ENCODE measurements at regions not wholly inside any gene's neighbourhood (a gene's known extent, or its start where the extent isn't known, plus 50 kb on each side); places are given as distances from the start of the nearest gene placed in this dataset.

DNA sequence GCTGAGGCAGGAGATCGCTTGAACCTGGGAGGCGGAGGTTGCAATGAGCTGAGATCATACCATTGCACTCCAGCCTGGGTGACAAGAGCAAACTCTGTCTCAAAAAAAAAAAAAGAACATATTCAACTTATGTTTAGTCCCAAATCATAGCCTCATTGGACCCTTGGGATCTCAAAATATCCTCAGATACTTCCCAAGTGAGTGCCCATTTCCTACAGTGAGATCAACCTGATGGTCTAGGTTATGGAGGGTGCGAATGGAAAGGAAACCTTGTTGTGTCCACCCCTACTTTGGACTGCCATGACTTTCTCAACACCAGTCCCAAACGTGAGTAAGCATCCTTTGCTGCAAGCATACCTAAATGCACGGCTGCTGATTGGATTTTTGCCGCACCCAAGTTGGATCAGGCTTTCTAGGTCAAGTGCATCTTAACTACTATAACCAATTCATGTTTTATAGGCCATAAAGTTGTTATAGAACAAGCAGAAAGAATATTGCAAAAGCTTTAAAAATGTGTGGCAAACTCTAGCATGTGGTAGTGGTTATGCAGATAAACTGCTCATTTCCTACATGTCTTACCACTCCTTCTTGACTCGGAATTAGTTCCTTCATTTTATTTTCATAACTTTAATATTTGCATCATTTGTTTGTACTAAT lies 131.2 kb downstream of the PLEKHG1 start:
- Histone ChIP-seq H3K36me3 (ENCODE audit: control insufficient read depth in 5 of 5, insufficient read depth in 5 of 5, low read length in 5 of 5) (peaks cover 0 to 13% (median 9%) of the 10 kb centered on the region in 5 donors), H3K9me3 (ENCODE audit: control insufficient read depth in 5 of 5, low read length in 5 of 5) (no peaks in the 10 kb centered on the region), H3K4me1 (ENCODE audit: control insufficient read depth in 5 of 5, insufficient read depth in 5 of 5, low read length in 5 of 5) (peaks cover 0 to 16% (median 7%) of the 10 kb centered on the region in 5 donors), H3K27ac (ENCODE audit: low read depth, low read length) (no peak overlapping the region), H3K9ac (ENCODE audit: low read length in 5 of 5) (no peak overlapping the region), H3K27me3 (ENCODE audit: control insufficient read depth in 5 of 5, insufficient read depth in 4 of 5, low read length in 5 of 5) (no peaks in the 10 kb centered on the region), H3K4me3 (ENCODE audit: low read depth in 1 of 5, low read length in 5 of 5) (no peak overlapping the region)

DNA sequence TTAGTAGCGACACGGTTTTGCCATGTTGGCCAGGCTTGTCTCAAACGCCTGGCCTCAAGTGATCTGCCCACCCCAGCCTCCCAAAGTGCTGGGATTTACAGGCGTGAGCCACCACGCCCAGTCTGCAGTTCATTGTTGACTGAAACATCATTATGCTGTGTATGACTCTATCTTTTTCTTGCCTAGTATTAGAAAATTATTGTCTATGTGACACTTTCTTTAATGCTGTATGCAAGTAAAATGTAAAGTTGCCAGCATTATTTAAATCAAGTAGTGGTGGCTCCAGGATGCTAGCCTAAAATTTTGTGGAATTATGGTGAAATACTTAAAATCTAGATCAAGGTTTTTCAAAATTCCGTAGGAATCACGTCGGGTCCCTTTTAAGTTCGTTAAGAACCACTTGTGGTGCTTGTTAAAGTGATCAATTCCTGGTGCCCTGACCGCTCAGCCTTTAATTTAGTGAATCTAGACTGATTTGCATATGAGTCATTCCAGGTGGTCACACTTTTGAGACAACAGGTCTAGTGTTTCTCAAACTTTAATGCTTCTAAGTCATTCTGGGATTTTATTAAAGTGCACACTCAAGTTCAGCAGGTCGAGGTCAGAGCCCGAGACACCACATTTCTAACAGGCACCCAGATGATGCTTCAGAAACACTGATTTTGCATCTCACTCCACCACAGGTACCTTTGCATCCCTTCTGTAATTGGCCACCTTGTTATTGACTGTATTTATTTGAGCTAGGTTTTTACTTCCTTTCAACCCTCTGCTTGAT lies 132.6 kb upstream of the MTHFD1L start:
- Histone ChIP-seq H3K4me3 (ENCODE audit: low read depth in 1 of 5, low read length in 5 of 5) (no peak overlapping the region), H3K27me3 (ENCODE audit: control insufficient read depth in 5 of 5, insufficient read depth in 4 of 5, low read length in 5 of 5) (no peaks in the 10 kb centered on the region), H3K27ac (ENCODE audit: low read depth, low read length) (no peak overlapping the region), H3K9ac (ENCODE audit: low read length in 5 of 5) (no peak overlapping the region), H3K36me3 (ENCODE audit: control insufficient read depth in 5 of 5, insufficient read depth in 5 of 5, low read length in 5 of 5) (peaks cover 0 to 13% (median 9%) of the 10 kb centered on the region in 5 donors), H3K9me3 (ENCODE audit: control insufficient read depth in 5 of 5, low read length in 5 of 5) (no peaks in the 10 kb centered on the region), H3K4me1 (ENCODE audit: control insufficient read depth in 5 of 5, insufficient read depth in 5 of 5, low read length in 5 of 5) (peaks cover 0 to 20% (median 10%) of the 10 kb centered on the region in 5 donors)

GRCh38 chr6:150733726-150734125 lies 131.8 kb upstream of the MTHFD1L start:
- Histone ChIP-seq H3K4me3 (ENCODE audit: low read depth in 1 of 5, low read length in 5 of 5) (no peak overlapping the region), H3K9ac (ENCODE audit: low read length in 5 of 5) (no peak overlapping the region), H3K9me3 (ENCODE audit: control insufficient read depth in 5 of 5, low read length in 5 of 5) (no peaks in the 10 kb centered on the region), H3K36me3 (ENCODE audit: control insufficient read depth in 5 of 5, insufficient read depth in 5 of 5, low read length in 5 of 5) (peaks cover 0 to 13% (median 9%) of the 10 kb centered on the region in 5 donors), H3K27ac (ENCODE audit: low read depth, low read length) (no peak overlapping the region), H3K27me3 (ENCODE audit: control insufficient read depth in 5 of 5, insufficient read depth in 4 of 5, low read length in 5 of 5) (no peaks in the 10 kb centered on the region), H3K4me1 (ENCODE audit: control insufficient read depth in 5 of 5, insufficient read depth in 5 of 5, low read length in 5 of 5) (peaks cover 0 to 27% (median 13%) of the 10 kb centered on the region in 5 donors)

DNA sequence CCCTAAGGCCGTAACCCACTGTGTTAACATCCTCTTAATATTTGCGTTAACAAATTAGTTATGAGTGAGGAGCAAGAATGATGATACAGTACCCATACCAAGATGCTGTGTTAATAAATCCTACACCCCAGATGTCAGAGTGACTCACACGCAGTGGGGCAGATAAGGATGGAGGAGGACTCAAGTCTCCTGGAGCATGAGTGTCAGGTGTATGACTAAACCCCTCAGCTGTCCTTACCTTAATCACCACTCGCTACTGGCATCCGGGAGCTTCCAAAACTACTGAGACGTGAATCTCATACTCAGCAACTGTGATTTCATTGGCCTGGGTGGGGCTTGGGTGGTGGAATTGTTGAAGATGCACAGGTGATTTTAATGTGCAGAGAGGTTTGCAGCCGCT lies 131.3 kb upstream of the MTHFD1L start:
- Histone ChIP-seq H3K4me1 (ENCODE audit: control insufficient read depth in 5 of 5, insufficient read depth in 5 of 5, low read length in 5 of 5) (peaks cover 0 to 25% (median 12%) of the 10 kb centered on the region in 5 donors), H3K9me3 (ENCODE audit: control insufficient read depth in 5 of 5, low read length in 5 of 5) (no peaks in the 10 kb centered on the region), H3K27me3 (ENCODE audit: control insufficient read depth in 5 of 5, insufficient read depth in 4 of 5, low read length in 5 of 5) (no peaks in the 10 kb centered on the region), H3K9ac (ENCODE audit: low read length in 5 of 5) (no peak overlapping the region), H3K27ac (ENCODE audit: low read depth, low read length) (no peak overlapping the region), H3K4me3 (ENCODE audit: low read depth in 1 of 5, low read length in 5 of 5) (no peak overlapping the region), H3K36me3 (ENCODE audit: control insufficient read depth in 5 of 5, insufficient read depth in 5 of 5, low read length in 5 of 5) (peaks cover 0 to 13% (median 9%) of the 10 kb centered on the region in 5 donors)

GRCh38 chr6:150735341-150735851 lies 130.1 kb upstream of the MTHFD1L start:
- Histone ChIP-seq H3K4me1 (ENCODE audit: control insufficient read depth in 5 of 5, insufficient read depth in 5 of 5, low read length in 5 of 5) (peaks cover 0 to 18% (median 13%) of the 10 kb centered on the region in 5 donors), H3K36me3 (ENCODE audit: control insufficient read depth in 5 of 5, insufficient read depth in 5 of 5, low read length in 5 of 5) (peaks cover 0 to 13% (median 9%) of the 10 kb centered on the region in 5 donors), H3K9me3 (ENCODE audit: control insufficient read depth in 5 of 5, low read length in 5 of 5) (no peaks in the 10 kb centered on the region), H3K27ac (ENCODE audit: low read depth, low read length) (no peak overlapping the region), H3K4me3 (ENCODE audit: low read depth in 1 of 5, low read length in 5 of 5) (no peak overlapping the region), H3K9ac (ENCODE audit: low read length in 5 of 5) (no peak overlapping the region), H3K27me3 (ENCODE audit: control insufficient read depth in 5 of 5, insufficient read depth in 4 of 5, low read length in 5 of 5) (no peaks in the 10 kb centered on the region)

- H3K36me3 ChIP-seq (ENCODE audit: control insufficient read depth in 5 of 5, insufficient read depth in 5 of 5, low read length in 5 of 5) = peaks cover 0 to 13% (median 9%) of the 10 kb centered on the region in 5 donors
- H3K9ac ChIP-seq (ENCODE audit: low read length in 5 of 5) = no peak overlapping the region
- no peaks in the 10 kb centered on the region for H3K27me3 ChIP-seq (ENCODE audit: control insufficient read depth in 5 of 5, insufficient read depth in 4 of 5, low read length in 5 of 5)
- H3K27ac ChIP-seq (ENCODE audit: low read depth, low read length) = no peak overlapping the region
- no peaks in the 10 kb centered on the region for H3K9me3 ChIP-seq (ENCODE audit: control insufficient read depth in 5 of 5, low read length in 5 of 5)
- no peak overlapping the region for H3K4me3 ChIP-seq (ENCODE audit: low read depth in 1 of 5, low read length in 5 of 5)
- peaks cover 0 to 16% (median 13%) of the 10 kb centered on the region in 5 donors for H3K4me1 ChIP-seq (ENCODE audit: control insufficient read depth in 5 of 5, insufficient read depth in 5 of 5, low read length in 5 of 5)
Measured at GRCh38 chr6:150738092-150738629, 127.3 kb upstream of the MTHFD1L start.

DNA sequence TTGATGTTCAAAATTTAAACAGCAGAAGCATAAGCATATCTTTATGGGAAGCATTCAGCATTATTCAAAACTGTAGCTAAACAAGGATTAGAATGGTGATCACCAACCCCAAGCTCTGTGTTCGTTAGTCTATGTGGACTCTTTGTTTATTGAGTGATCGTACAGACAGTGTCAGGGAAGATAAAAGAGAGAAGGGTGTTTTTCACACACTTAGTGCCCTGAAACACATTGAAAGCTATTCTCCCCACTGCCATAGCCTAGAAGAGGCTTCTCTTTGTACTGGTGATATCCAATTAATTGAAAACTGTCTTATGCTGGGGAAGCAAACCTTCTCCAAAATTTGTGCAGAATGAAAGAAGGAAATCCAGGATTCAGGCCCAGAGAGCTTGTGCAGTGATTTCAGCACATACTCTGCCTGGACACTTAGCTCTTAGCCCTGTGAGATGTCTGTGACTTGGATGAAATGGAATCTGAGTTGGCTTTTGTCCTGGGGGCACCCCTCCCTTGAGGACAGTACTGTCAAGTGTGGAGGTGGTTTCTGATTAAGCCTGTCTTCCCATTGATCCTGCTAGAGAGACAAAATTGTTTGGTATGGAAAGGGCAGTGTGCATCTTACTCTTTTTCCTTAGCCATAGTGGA lies 125.7 kb upstream of the MTHFD1L start:
- Histone ChIP-seq H3K27ac (ENCODE audit: low read depth, low read length) (no peak overlapping the region), H3K36me3 (ENCODE audit: control insufficient read depth in 5 of 5, insufficient read depth in 5 of 5, low read length in 5 of 5) (no peaks in the 10 kb centered on the region), H3K9me3 (ENCODE audit: control insufficient read depth in 5 of 5, low read length in 5 of 5) (no peaks in the 10 kb centered on the region), H3K27me3 (ENCODE audit: control insufficient read depth in 5 of 5, insufficient read depth in 4 of 5, low read length in 5 of 5) (no peaks in the 10 kb centered on the region), H3K4me3 (ENCODE audit: low read depth in 1 of 5, low read length in 5 of 5) (no peak overlapping the region), H3K9ac (ENCODE audit: low read length in 5 of 5) (no peak overlapping the region), H3K4me1 (ENCODE audit: control insufficient read depth in 5 of 5, insufficient read depth in 5 of 5, low read length in 5 of 5) (peaks cover 0 to 16% (median 13%) of the 10 kb centered on the region in 5 donors)

- no peak overlapping the region for H3K4me3 ChIP-seq (ENCODE audit: low read depth in 1 of 5, low read length in 5 of 5)
- H3K27me3 ChIP-seq (ENCODE audit: control insufficient read depth in 5 of 5, insufficient read depth in 4 of 5, low read length in 5 of 5) = no peaks in the 10 kb centered on the region
- H3K9ac ChIP-seq (ENCODE audit: low read length in 5 of 5) = no peak overlapping the region
- no peak overlapping the region for H3K27ac ChIP-seq (ENCODE audit: low read depth, low read length)
- peaks cover 0 to 20% (median 13%) of the 10 kb centered on the region in 5 donors for H3K4me1 ChIP-seq (ENCODE audit: control insufficient read depth in 5 of 5, insufficient read depth in 5 of 5, low read length in 5 of 5)
- no peaks in the 10 kb centered on the region for H3K9me3 ChIP-seq (ENCODE audit: control insufficient read depth in 5 of 5, low read length in 5 of 5)
- H3K36me3 ChIP-seq (ENCODE audit: control insufficient read depth in 5 of 5, insufficient read depth in 5 of 5, low read length in 5 of 5) = no peaks in the 10 kb centered on the region
Measured at GRCh38 chr6:150740453-150740852, 125.0 kb upstream of the MTHFD1L start.

GRCh38 chr6:150741633-150742200 lies 123.8 kb upstream of the MTHFD1L start:
- no peak overlapping the region for H3K9ac ChIP-seq (ENCODE audit: low read length in 5 of 5)
- H3K27ac ChIP-seq (ENCODE audit: low read depth, low read length) = no peak overlapping the region
- no peak overlapping the region for H3K4me3 ChIP-seq (ENCODE audit: low read depth in 1 of 5, low read length in 5 of 5)
- no peaks in the 10 kb centered on the region for H3K36me3 ChIP-seq (ENCODE audit: control insufficient read depth in 5 of 5, insufficient read depth in 5 of 5, low read length in 5 of 5)
- H3K4me1 ChIP-seq (ENCODE audit: control insufficient read depth in 5 of 5, insufficient read depth in 5 of 5, low read length in 5 of 5) = peaks cover 0 to 20% (median 14%) of the 10 kb centered on the region in 5 donors
- no peaks in the 10 kb centered on the region for H3K9me3 ChIP-seq (ENCODE audit: control insufficient read depth in 5 of 5, low read length in 5 of 5)
- no peaks in the 10 kb centered on the region for H3K27me3 ChIP-seq (ENCODE audit: control insufficient read depth in 5 of 5, insufficient read depth in 4 of 5, low read length in 5 of 5)

Measured in subcutaneous abdominal adipose tissue (tissue), 5 donors.